PC-3 (cell line): ENCODE measurements at regions not wholly inside any gene's neighbourhood (a gene's known extent, or its start where the extent isn't known, plus 50 kb on each side); places are given as distances from the start of the nearest gene placed in this dataset.

ENCODE experiments used
- EZH2 ChIP-seq: fragments of 300-600 bp; sonication (generic); IDR thresholded peaks from one replicate; pipeline ENCODE4 v1.6.1; 2017; ENCODE audit warnings: antibody characterized with exemption, mild to moderate bottlenecking, low read length; ENCODE audit not compliant: unreplicated experiment
- EZH2phosphoT487 ChIP-seq: fragments of 300-600 bp; sonication (generic); IDR thresholded peaks from 2 replicates; pipeline ENCODE4 v1.6.1; 2018; ENCODE audit warnings: mild to moderate bottlenecking, antibody characterized with exemption, low read length, borderline replicate concordance
- TF ChIP-seq, protein P1 (sequence below): fragments of 300-600 bp; sonication (generic); conservative IDR thresholded peaks from 2 replicates; pipeline ENCODE4 v1.5.1; 2017; ENCODE audit warnings: antibody characterized with exemption, low read depth, mild to moderate bottlenecking, low read length

DNA sequence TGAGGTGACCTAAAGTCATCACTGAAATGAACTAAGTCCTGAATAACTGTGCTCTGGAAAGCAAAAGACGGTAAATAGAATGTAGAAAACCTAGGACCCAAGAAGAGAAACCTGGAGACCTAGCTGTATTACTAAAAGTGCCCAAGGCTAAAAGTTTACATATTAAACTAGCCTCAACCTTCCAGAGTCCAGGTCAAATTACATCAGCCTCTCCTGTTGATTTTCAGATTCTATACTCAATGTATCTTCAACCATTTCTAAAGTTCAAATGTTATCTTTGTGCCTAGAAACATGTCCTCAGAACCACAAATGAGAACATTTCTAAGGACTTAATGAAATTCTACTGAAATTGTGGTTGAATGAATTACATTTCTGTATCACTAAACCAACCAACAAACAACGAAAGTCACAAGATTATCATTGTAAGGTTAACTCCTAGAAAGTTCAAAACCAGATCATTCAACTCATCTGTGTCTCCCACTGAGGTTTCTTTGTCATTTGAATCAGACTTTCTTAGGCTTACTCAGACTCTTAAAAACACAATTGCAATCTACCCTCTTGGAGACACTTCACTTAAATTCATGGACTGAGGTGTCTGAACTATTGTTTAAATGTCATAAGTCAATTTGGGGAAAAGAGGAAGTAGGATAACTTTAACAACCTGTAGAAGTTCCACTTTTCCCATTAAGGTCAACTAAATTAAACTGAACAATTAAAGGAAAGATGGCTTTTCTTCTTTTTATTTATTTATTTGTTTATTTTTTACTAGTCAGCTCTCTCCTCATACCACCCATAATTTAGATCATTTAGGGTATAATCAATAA lies 207.7 kb downstream of the BARHL2 start:
- TF ChIP-seq, protein P1, sequence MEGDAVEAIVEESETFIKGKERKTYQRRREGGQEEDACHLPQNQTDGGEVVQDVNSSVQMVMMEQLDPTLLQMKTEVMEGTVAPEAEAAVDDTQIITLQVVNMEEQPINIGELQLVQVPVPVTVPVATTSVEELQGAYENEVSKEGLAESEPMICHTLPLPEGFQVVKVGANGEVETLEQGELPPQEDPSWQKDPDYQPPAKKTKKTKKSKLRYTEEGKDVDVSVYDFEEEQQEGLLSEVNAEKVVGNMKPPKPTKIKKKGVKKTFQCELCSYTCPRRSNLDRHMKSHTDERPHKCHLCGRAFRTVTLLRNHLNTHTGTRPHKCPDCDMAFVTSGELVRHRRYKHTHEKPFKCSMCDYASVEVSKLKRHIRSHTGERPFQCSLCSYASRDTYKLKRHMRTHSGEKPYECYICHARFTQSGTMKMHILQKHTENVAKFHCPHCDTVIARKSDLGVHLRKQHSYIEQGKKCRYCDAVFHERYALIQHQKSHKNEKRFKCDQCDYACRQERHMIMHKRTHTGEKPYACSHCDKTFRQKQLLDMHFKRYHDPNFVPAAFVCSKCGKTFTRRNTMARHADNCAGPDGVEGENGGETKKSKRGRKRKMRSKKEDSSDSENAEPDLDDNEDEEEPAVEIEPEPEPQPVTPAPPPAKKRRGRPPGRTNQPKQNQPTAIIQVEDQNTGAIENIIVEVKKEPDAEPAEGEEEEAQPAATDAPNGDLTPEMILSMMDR: no peak
- no peak for TF ChIP-seq EZH2
- no peak for TF ChIP-seq EZH2phosphoT487
